H9 (cell line): ENCODE measurements at regions not wholly inside any gene's neighbourhood (a gene's known extent, or its start where the extent isn't known, plus 50 kb on each side); places are given as distances from the start of the nearest gene placed in this dataset.
A peak's percentile ranks its signal among the peaks of the same experiment; 100 is the strongest.

Experiments
- DNase-seq: peaks from one replicate; pipeline ENCODE4 v3.0.0-alpha.2; 2017
- H2AFZ ChIP-seq: one replicate; pipeline ENCODE4 v1.6.1; 2013; ENCODE audit warnings: mild to moderate bottlenecking, low read length, control low read depth, moderate library complexity
- H2AK5ac ChIP-seq: 2 replicates; pipeline ENCODE4 v1.6.1; 2013; ENCODE audit warnings: low read length, control low read depth, mixed read lengths; ENCODE audit not compliant: insufficient read length
- H2BK120ac ChIP-seq: one replicate; pipeline ENCODE4 v1.6.1; 2013; ENCODE audit warnings: low read depth, mild to moderate bottlenecking, low read length, control low read depth, inconsistent platforms; ENCODE audit not compliant: poor library complexity, severe bottlenecking
- H2BK12ac ChIP-seq: 2 replicates; pipeline ENCODE4 v1.6.1; 2013; ENCODE audit warnings: low read length, control low read depth, mixed read lengths, low read depth; ENCODE audit not compliant: insufficient read length
- H2BK15ac ChIP-seq: 2 replicates; pipeline ENCODE4 v1.6.1; 2013; ENCODE audit warnings: low read depth, low read length, control low read depth
- H2BK20ac ChIP-seq: one replicate; pipeline ENCODE4 v1.6.1; 2013; ENCODE audit warnings: low read depth, mild to moderate bottlenecking, low read length, control low read depth, inconsistent platforms; ENCODE audit not compliant: poor library complexity, severe bottlenecking
- H2BK5ac ChIP-seq: 2 replicates; pipeline ENCODE4 v1.6.1; 2013; ENCODE audit warnings: low read length, control low read depth, mixed read lengths; ENCODE audit not compliant: insufficient read length
- H3K14ac ChIP-seq: 2 replicates; pipeline ENCODE4 v1.6.1; 2013; ENCODE audit warnings: low read length, control low read depth; ENCODE audit not compliant: insufficient read depth
- H3K18ac ChIP-seq: 2 replicates; pipeline ENCODE4 v1.6.1; 2013; ENCODE audit warnings: low read depth, mild to moderate bottlenecking, mixed read lengths, low read length, control low read depth; ENCODE audit not compliant: insufficient read length
- H3K23ac ChIP-seq: 2 replicates; pipeline ENCODE4 v1.6.1; 2013; ENCODE audit warnings: low read length, control low read depth, mixed read lengths, low read depth; ENCODE audit not compliant: insufficient read length
- H3K23me2 ChIP-seq: 2 replicates; pipeline ENCODE4 v1.6.1; 2013; ENCODE audit warnings: low read depth, mild to moderate bottlenecking, mixed read lengths, low read length, control low read depth; ENCODE audit not compliant: insufficient read length, poor library complexity, severe bottlenecking
- H3K27ac ChIP-seq: 2 replicates; pipeline ENCODE4 v1.5.1; 2013; ENCODE audit warnings: low read length, control low read depth, mixed read lengths, low read depth; ENCODE audit not compliant: insufficient read length
- H3K27me3 ChIP-seq: 2 replicates; pipeline ENCODE4 v1.6.1; 2013; ENCODE audit warnings: low read length, control low read depth, inconsistent platforms; ENCODE audit not compliant: insufficient read depth
- H3K4ac ChIP-seq: 2 replicates; pipeline ENCODE4 v1.6.1; 2013; ENCODE audit warnings: low read depth, mild to moderate bottlenecking, control low read depth, inconsistent platforms, low read length, moderate library complexity
- H3K4me1 ChIP-seq: 2 replicates; pipeline ENCODE4 v1.6.1; 2013; ENCODE audit warnings: low read length, control low read depth, inconsistent platforms; ENCODE audit not compliant: insufficient read depth
- H3K4me2 ChIP-seq: 2 replicates; pipeline ENCODE4 v1.6.1; 2013; ENCODE audit warnings: low read length, control low read depth, mixed read lengths; ENCODE audit not compliant: insufficient read length, insufficient read depth
- H3K56ac ChIP-seq: 2 replicates; pipeline ENCODE4 v1.6.1; 2013; ENCODE audit warnings: low read depth, mild to moderate bottlenecking, mixed read lengths, low read length, control low read depth; ENCODE audit not compliant: insufficient read length
- H3K79me1 ChIP-seq: 2 replicates; pipeline ENCODE4 v1.6.1; 2013; ENCODE audit warnings: low read depth, mild to moderate bottlenecking, moderate library complexity, low read length, control low read depth, inconsistent platforms; ENCODE audit not compliant: insufficient read depth, poor library complexity, severe bottlenecking
- H3K79me2 ChIP-seq: 2 replicates; pipeline ENCODE4 v1.6.1; 2013; ENCODE audit warnings: low read length, control low read depth, inconsistent platforms; ENCODE audit not compliant: insufficient read depth
- H3K9ac ChIP-seq: 2 replicates; pipeline ENCODE4 v1.6.1; 2013; ENCODE audit warnings: low read length, control low read depth, mixed read lengths; ENCODE audit not compliant: insufficient read length; ENCODE audit errors: extremely low read depth
- H3K9me3 ChIP-seq: one replicate; pipeline ENCODE4 v1.6.1; 2013; ENCODE audit warnings: low read depth, low read length, inconsistent platforms; ENCODE audit not compliant: control insufficient read depth
- H3T11ph ChIP-seq: one replicate; pipeline ENCODE4 v1.6.1; 2013; ENCODE audit warnings: mild to moderate bottlenecking, low read length, control low read depth, inconsistent platforms
- H4K20me1 ChIP-seq: one replicate; pipeline ENCODE4 v1.6.1; 2013; ENCODE audit not compliant: control insufficient read depth, insufficient read length, insufficient read depth
- H4K5ac ChIP-seq: 2 replicates; pipeline ENCODE4 v1.6.1; 2013; ENCODE audit warnings: low read depth, mild to moderate bottlenecking, mixed read lengths, low read length, control low read depth; ENCODE audit not compliant: insufficient read length
- H4K8ac ChIP-seq: replicated peaks from 2 replicates; pipeline ENCODE4 v1.6.1; 2013; ENCODE audit warnings: low read length, control low read depth, mixed read lengths, low read depth; ENCODE audit not compliant: insufficient read length
- H4K91ac ChIP-seq: 2 replicates; pipeline ENCODE4 v1.6.1; 2013; ENCODE audit warnings: low read depth, mild to moderate bottlenecking, moderate library complexity, mixed read lengths, low read length, control low read depth; ENCODE audit not compliant: insufficient read length
- H3K27ac Mint-ChIP-seq, 3 experiments: 2 replicates in 2 of 3; 3 replicates in 1 of 3; pipeline ENCODE4 v1.8.0; 2020 to 2021; ENCODE audit warnings: mixed read lengths in 3 of 3, mild to moderate bottlenecking in 1 of 3, moderate library complexity in 1 of 3
- H3K27me3 Mint-ChIP-seq: 2 replicates; pipeline ENCODE4 v1.8.0; 2021; ENCODE audit warnings: low read depth, mild to moderate bottlenecking, moderate library complexity, mixed read lengths
- H3K36me3 Mint-ChIP-seq, 3 experiments: 2 replicates in 2 of 3; 3 replicates in 1 of 3; pipeline ENCODE4 v1.8.0; 2020 to 2021; ENCODE audit warnings: low read depth in 3 of 3, mixed read lengths in 3 of 3; ENCODE audit not compliant: insufficient read depth in 1 of 3
- H3K4me1 Mint-ChIP-seq, 2 experiments: 2 replicates each; pipeline ENCODE4 v1.8.0; 2020; ENCODE audit warnings: mixed read lengths in 2 of 2
- H3K4me3 Mint-ChIP-seq, 2 experiments: 2 replicates in 1 of 2; 3 replicates in 1 of 2; pipeline ENCODE4 v1.8.0; 2020 to 2021; ENCODE audit warnings: mild to moderate bottlenecking in 2 of 2, mixed read lengths in 2 of 2, moderate library complexity in 1 of 2
- H3K9me3 Mint-ChIP-seq, 2 experiments: 2 replicates in 1 of 2; 3 replicates in 1 of 2; pipeline ENCODE4 v1.8.0; 2020; ENCODE audit warnings: mild to moderate bottlenecking in 2 of 2, mixed read lengths in 2 of 2, moderate library complexity in 1 of 2
- CTCF ChIP-seq: fragments of 200-600 bp; sonication (generic); conservative IDR thresholded peaks from 3 replicates; pipeline ENCODE4 v1.8.0; 2021; ENCODE audit warnings: antibody characterized with exemption, mild to moderate bottlenecking
- WGBS: extraction: QIAGEN DNeasy Blood & Tissue Kit; methylation state at CpG from one replicate; pipeline ENCODE4 v1.1.7; 2013; ENCODE audit warnings: missing lambda C conversion rate, low lambda C conversion rate, mixed read lengths; ENCODE audit not compliant: insufficient read length; ENCODE audit errors: extremely low coverage; 5-methylcytosine and 5-hydroxymethylcytosine counted together

DNA sequence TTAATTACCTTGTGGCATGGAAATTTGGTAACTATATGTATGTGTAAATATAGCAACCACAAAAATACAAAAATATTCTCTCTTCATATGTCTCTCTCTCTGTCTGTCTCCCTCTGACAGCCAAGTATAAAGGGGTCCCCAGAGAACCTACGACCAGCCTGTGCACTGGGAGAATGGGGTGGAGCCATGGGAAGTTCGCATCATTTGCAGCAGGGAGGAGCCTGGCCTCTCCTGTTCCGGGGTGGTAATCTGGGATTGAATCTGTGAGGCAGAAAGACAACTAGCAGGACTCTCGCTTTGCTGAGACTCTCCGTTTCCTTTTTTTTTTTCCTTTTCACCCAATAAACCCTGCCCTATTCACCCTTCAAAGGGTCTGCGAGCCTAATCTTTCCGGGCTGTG, 1109.1 kb downstream of the HACE1 start:
- no peak overlapping the region for H3K4ac ChIP-seq
- H3K4me3 Mint-ChIP-seq, result no peak overlapping the region
- H3K79me1 ChIP-seq, result no peaks in the 10 kb centered on the region
- no peak overlapping the region for H3K14ac ChIP-seq
- no peak overlapping the region for H3K27ac ChIP-seq
- H3T11ph ChIP-seq, result no peak overlapping the region
- H3K27ac Mint-ChIP-seq, result no peak overlapping the region
- H3K4me2 ChIP-seq, result no peak overlapping the region
- H3K23me2 ChIP-seq, result no peaks in the 10 kb centered on the region
- DNase-seq, result peak; percentile 44
- H4K8ac ChIP-seq, result no peak overlapping the region
- H4K20me1 ChIP-seq, result no peaks in the 10 kb centered on the region
- H4K91ac ChIP-seq, result no peak overlapping the region
- no peaks in the 10 kb centered on the region for H3K27me3 Mint-ChIP-seq
- no peak overlapping the region for H3K18ac ChIP-seq
- no peak overlapping the region for H2BK15ac ChIP-seq
- no peaks in the 10 kb centered on the region for H3K9me3 ChIP-seq
- no peak overlapping the region for H3K9ac ChIP-seq
- no peaks in the 10 kb centered on the region for H3K9me3 Mint-ChIP-seq
- TF ChIP-seq CTCF, result no peak
- H3K56ac ChIP-seq, result no peak overlapping the region
- no peak overlapping the region for H2BK20ac ChIP-seq
- no peak overlapping the region for H4K5ac ChIP-seq
- no CpG with 5 or more reads among the region's 7 CpGs for WGBS
- H3K23ac ChIP-seq, result no peak overlapping the region
- no peak overlapping the region for H2BK120ac ChIP-seq
- H2BK12ac ChIP-seq, result no peak overlapping the region
- peak overlapping the region; percentile 89 for H2AFZ ChIP-seq
- H3K4me1 Mint-ChIP-seq, result peaks cover 3 to 4% of the 10 kb centered on the region in 2 experiments; a peak in 2 of 4 replicates
- H3K36me3 Mint-ChIP-seq, result no peaks in the 10 kb centered on the region; a peak in 1 of 7 replicates
- no peak overlapping the region for H2AK5ac ChIP-seq
- H2BK5ac ChIP-seq, result no peak overlapping the region
- no peaks in the 10 kb centered on the region for H3K27me3 ChIP-seq
- H3K79me2 ChIP-seq, result no peaks in the 10 kb centered on the region
- H3K4me1 ChIP-seq, result no peaks in the 10 kb centered on the region
